ENCODE measurements at regions not wholly inside any gene's neighbourhood (a gene's known extent, or its start where the extent isn't known, plus 50 kb on each side); places are given as distances from the start of the nearest gene placed in this dataset.

DNA sequence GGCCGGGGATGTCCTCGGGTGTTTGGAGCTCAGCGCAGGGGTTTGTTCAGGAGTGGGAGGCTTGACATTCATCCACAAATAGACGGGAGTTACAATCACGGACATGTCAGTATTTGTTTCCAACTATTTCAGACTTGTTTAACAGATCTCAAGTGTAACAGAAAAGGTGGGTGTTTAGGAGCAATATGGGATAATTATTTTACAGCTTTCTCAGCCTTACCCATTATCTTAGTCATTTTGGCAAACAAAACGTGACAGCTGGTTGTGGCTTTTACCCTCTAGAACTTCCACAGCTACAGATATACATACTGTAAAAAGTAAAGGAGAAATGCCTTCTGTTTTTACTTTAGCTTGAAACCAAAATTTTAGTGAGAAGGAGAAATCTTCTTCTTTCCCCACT, 178.7 kb upstream of the TMEM45B start:
- ATAC-seq (no peak), DNase-seq (no peak)
- H3K9me3 ChIP-seq: no peaks in the 10 kb centered on the region
- no peak for TF ChIP-seq CTCF (IDR thresholded peaks at IDR 0.05)
- H3K36me3 ChIP-seq: no peaks in the 10 kb centered on the region
- no peaks in the 10 kb centered on the region for H3K4me1 ChIP-seq
- H3K27me3 ChIP-seq (ENCODE audit: low read depth): no peaks in the 10 kb centered on the region
- H3K4me3 ChIP-seq: no peak overlapping the region
- no peak overlapping the region for H3K27ac ChIP-seq
- intact Hi-C loops (cut with DNase I): no loop called here

- ATAC-seq: no peak
- no peak for TF ChIP-seq CTCF (IDR thresholded peaks at IDR 0.05)
- intact Hi-C loops (cut with DNase I): no loop called here
Measured at GRCh38 chr11:129637473-129637872, 178.2 kb upstream of the TMEM45B start.

GRCh38 chr11:129637983-129638776, 177.5 kb upstream of the TMEM45B start:
- TF ChIP-seq CTCF (IDR thresholded peaks at IDR 0.05): no peak
- ATAC-seq: no peak

More at GRCh38 chr11:129637473-129637872, 178.2 kb upstream of the TMEM45B start:
- Histone ChIP-seq H3K4me3 (no peak overlapping the region), H3K27me3 (ENCODE audit: low read depth) (no peaks in the 10 kb centered on the region), H3K9me3 (no peaks in the 10 kb centered on the region), H3K27ac (no peak overlapping the region), H3K4me1 (no peaks in the 10 kb centered on the region), H3K36me3 (no peaks in the 10 kb centered on the region)
- no peak for DNase-seq

GRCh38 chr11:129639300-129639699, 176.3 kb upstream of the TMEM45B start:
- no peaks in the 10 kb centered on the region for H3K27me3 ChIP-seq (ENCODE audit: low read depth)
- H3K9me3 ChIP-seq: no peaks in the 10 kb centered on the region
- no peak overlapping the region for H3K27ac ChIP-seq
- H3K4me3 ChIP-seq: no peak overlapping the region
- no peaks in the 10 kb centered on the region for H3K36me3 ChIP-seq
- no peaks in the 10 kb centered on the region for H3K4me1 ChIP-seq
- no peak for TF ChIP-seq CTCF (IDR thresholded peaks at IDR 0.05)
- DNase-seq: no peak
- no peak for ATAC-seq
- intact Hi-C loops (cut with DNase I): no loop called here

More at GRCh38 chr11:129637983-129638776, 177.5 kb upstream of the TMEM45B start:
- intact Hi-C loops (cut with DNase I): no loop called here
- Histone ChIP-seq H3K36me3 (no peaks in the 10 kb centered on the region), H3K27ac (no peak overlapping the region), H3K4me1 (no peaks in the 10 kb centered on the region), H3K27me3 (ENCODE audit: low read depth) (no peaks in the 10 kb centered on the region), H3K9me3 (no peaks in the 10 kb centered on the region), H3K4me3 (no peak overlapping the region)
- DNase-seq: no peak

DNA sequence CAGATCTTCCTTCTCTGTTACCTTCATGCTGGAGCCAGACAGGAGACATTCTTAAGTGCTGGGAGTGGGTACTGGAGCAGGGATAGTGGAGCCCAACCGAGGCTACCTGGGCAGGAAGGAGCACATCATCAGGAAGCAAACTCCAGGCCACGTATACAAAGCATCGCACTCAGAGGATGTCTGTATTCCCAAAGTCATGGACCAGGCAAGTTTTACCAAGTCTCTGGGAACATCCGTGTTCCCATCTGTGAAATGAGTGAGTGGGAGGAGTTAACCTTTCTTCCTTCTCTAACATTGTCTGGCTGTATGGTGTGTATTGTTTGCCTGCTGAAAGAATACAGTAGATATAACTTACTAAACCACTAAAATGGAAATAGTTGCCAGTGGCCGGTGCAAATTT, 175.0 kb upstream of the TMEM45B start:
- TF ChIP-seq CTCF (IDR thresholded peaks at IDR 0.05): no peak
- H3K4me1 ChIP-seq: no peaks in the 10 kb centered on the region
- no peak for DNase-seq
- H3K27me3 ChIP-seq (ENCODE audit: low read depth): no peaks in the 10 kb centered on the region
- intact Hi-C loops (cut with DNase I): no loop called here
- no peak overlapping the region for H3K4me3 ChIP-seq
- ATAC-seq: no peak
- no peak overlapping the region for H3K27ac ChIP-seq
- H3K9me3 ChIP-seq: no peaks in the 10 kb centered on the region
- H3K36me3 ChIP-seq: no peaks in the 10 kb centered on the region
